HepG2 (cell line): ENCODE measurements at regions not wholly inside any gene's neighbourhood (a gene's known extent, or its start where the extent isn't known, plus 50 kb on each side); places are given as distances from the start of the nearest gene placed in this dataset.

Experiments
- ATAC-seq: fragments of 200-7000 bp; cut with Tn5 transposase; 3 replicates; pipeline ENCODE4 v1.9.1; 2020; ENCODE audit warnings: mild to moderate bottlenecking, moderate library complexity
- BruUV-seq: library from RNA; stranded (reverse); fragments of 400-500 nt; replicated peaks from 2 replicates; lab custom pipeline; 2021; lab: Mats Ljungman, UMichigan
- CTCF ChIA-PET: fragments of 300-600 bp; formaldehyde crosslinking; extraction: SDS; loops from one replicate; lab custom pipeline; 2021; ENCODE audit warnings: low total read pairs, inconsistent platforms, low intra/inter-chr PET ratio; lab: Yijun Ruan, JAX
- POLR2A ChIA-PET: fragments of 350-600 bp; sonication (Branson Sonifier 250); formaldehyde crosslinking; loops from one replicate; lab custom pipeline; 2020; ENCODE audit warnings: antibody characterized with exemption, inconsistent platforms; lab: Yijun Ruan, JAX
- DNase-seq: peaks from one replicate; pipeline ENCODE4 v3.0.0-alpha.2; 2015; ENCODE audit warnings: low spot score
- FAIRE-seq: peaks from 3 replicates; lab custom pipeline; 2011; peaks lifted over from hg19 to GRCh38; lab: Jason Lieb, UNC
- H2AFZ ChIP-seq: one replicate; pipeline ENCODE4 v1.6.1; 2011; ENCODE audit warnings: low read length, inconsistent platforms
- H3K27ac ChIP-seq: fragments of 300-600 bp; 3 replicates; pipeline ENCODE4 v1.8.0; 2011; ENCODE audit warnings: mixed run types, mild to moderate bottlenecking, mixed read lengths, low read length, inconsistent platforms; ENCODE audit not compliant: insufficient read depth; ENCODE audit errors: extremely low read length
- H3K27me3 ChIP-seq, 2 experiments: fragments of 200-600 bp in 1 of 2; 2 replicates in 1 of 2; 3 replicates in 1 of 2; pipeline versions ENCODE4 v1.6.0 to v1.8.0; 2011; ENCODE audit warnings: low read length in 2 of 2, mild to moderate bottlenecking in 2 of 2, moderate library complexity in 2 of 2, inconsistent platforms in 1 of 2; ENCODE audit not compliant: insufficient read depth in 2 of 2, control insufficient read depth in 1 of 2
- H3K36me3 ChIP-seq, 2 experiments: fragments of 200-600 bp in 1 of 2; replicated peaks in 1 of 2; 2 replicates in 1 of 2; 3 replicates in 1 of 2; pipeline versions ENCODE4 v1.5.1 to v1.8.0; 2011; ENCODE audit warnings: low read length in 2 of 2, inconsistent platforms in 1 of 2; ENCODE audit not compliant: insufficient read depth in 2 of 2, control insufficient read depth in 1 of 2
- H3K4me1 ChIP-seq: 2 replicates; pipeline ENCODE4 v1.5.1; 2012; ENCODE audit warnings: low read length, inconsistent platforms; ENCODE audit not compliant: insufficient read depth
- H3K4me2 ChIP-seq: 2 replicates; pipeline ENCODE4 v1.6.0; 2011; ENCODE audit warnings: low read depth, low read length, inconsistent platforms
- H3K4me3 ChIP-seq, 3 experiments: fragments of 200-600 bp in 1 of 3; sonication (generic), shearing (Covaris generic) in 1 of 3; replicated peaks in 1 of 3; 2 replicates each; pipeline ENCODE4 v1.5.1; 2011 to 2016; ENCODE audit warnings: low read length in 3 of 3, inconsistent platforms in 2 of 3, low read depth in 2 of 3, mild to moderate bottlenecking in 2 of 3, control low read depth in 1 of 3, mixed read lengths in 1 of 3; ENCODE audit not compliant: insufficient read depth in 1 of 3
- H3K79me2 ChIP-seq: one replicate; pipeline ENCODE4 v1.6.1; 2011; ENCODE audit warnings: low read length, inconsistent platforms; ENCODE audit not compliant: insufficient read depth
- H3K9ac ChIP-seq: 2 replicates; pipeline ENCODE4 v1.6.0; 2011; ENCODE audit warnings: mild to moderate bottlenecking, low read depth, low read length, inconsistent platforms; ENCODE audit not compliant: insufficient read depth
- H3K9me3 ChIP-seq: 2 replicates; pipeline ENCODE4 v1.5.1; 2012; ENCODE audit warnings: mild to moderate bottlenecking, low read length
- H4K20me1 ChIP-seq: 2 replicates; pipeline ENCODE4 v1.6.0; 2011; ENCODE audit warnings: inconsistent platforms, mild to moderate bottlenecking, low read length, moderate library complexity; ENCODE audit not compliant: insufficient read depth
- DPF2 ChIP-seq: sonication (generic); formaldehyde crosslinking; IDR thresholded peaks from 2 replicates; pipeline ENCODE4 v1.4.0; 2020; ENCODE audit warnings: mild to moderate bottlenecking, low read depth, missing genetic modification reagents, borderline replicate concordance
- ETV5 ChIP-seq: IDR thresholded peaks from 2 replicates; pipeline ENCODE4 v1.6.1; 2018; ENCODE audit warnings: missing biosample characterization, missing genetic modification reagents, inconsistent platforms, borderline replicate concordance
- FIP1L1 ChIP-seq: fragments of 200-400 bp; formaldehyde crosslinking; IDR thresholded peaks from 2 replicates; pipeline ENCODE4 v1.6.1; 2018; ENCODE audit warnings: low read depth, mild to moderate bottlenecking, low read length, moderate library complexity, borderline replicate concordance; ENCODE audit not compliant: insufficient read depth
- FOXP4 ChIP-seq: sonication (generic); formaldehyde crosslinking; IDR thresholded peaks from 2 replicates; pipeline ENCODE4 v1.4.0; 2020; ENCODE audit warnings: missing genetic modification reagents
- GPN1 ChIP-seq: sonication (generic); formaldehyde crosslinking; IDR thresholded peaks from 2 replicates; pipeline ENCODE4 v1.5.1; 2020; ENCODE audit warnings: missing genetic modification reagents, borderline replicate concordance
- IKZF5 ChIP-seq: IDR thresholded peaks from 2 replicates; pipeline ENCODE4 v1.6.1; 2018; ENCODE audit warnings: missing genetic modification reagents, mild to moderate bottlenecking, missing compliant biosample characterization
- ISX ChIP-seq: sonication (generic); formaldehyde crosslinking; conservative IDR thresholded peaks from 2 replicates; pipeline ENCODE4 v1.5.0; 2020; ENCODE audit warnings: missing genetic modification reagents
- MIXL1 ChIP-seq: IDR thresholded peaks from 2 replicates; pipeline ENCODE4 v1.6.1; 2016
- NFRKB ChIP-seq: fragments of 450-650 bp; IDR thresholded peaks from 2 replicates; pipeline ENCODE4 v1.6.1; 2017
- POLR2AphosphoS5 ChIP-seq: IDR thresholded peaks from 2 replicates; pipeline ENCODE4 v1.6.1; 2012; ENCODE audit warnings: low read depth, low read length
- TCF7L2 ChIP-seq: IDR thresholded peaks from 2 replicates; pipeline ENCODE4 v1.6.1; 2011; ENCODE audit warnings: mild to moderate bottlenecking, low read depth, low read length, moderate library complexity
- ZNF430 ChIP-seq: sonication (generic); formaldehyde crosslinking; IDR thresholded peaks from 2 replicates; pipeline ENCODE4 v1.9.0; 2021; ENCODE audit warnings: mild to moderate bottlenecking, missing genetic modification reagents
- ZNF616 ChIP-seq: sonication (generic); formaldehyde crosslinking; IDR thresholded peaks from 2 replicates; pipeline ENCODE4 v1.5.0; 2020; ENCODE audit warnings: low read depth, mild to moderate bottlenecking, missing genetic modification reagents
- ZNF878 ChIP-seq: sonication (generic); formaldehyde crosslinking; IDR thresholded peaks from 2 replicates; pipeline ENCODE4 v1.8.1; 2023; ENCODE audit warnings: mild to moderate bottlenecking, missing genetic modification reagents, moderate library complexity
- WGBS: methylation state at CpG from one replicate; pipeline ENCODE4 v1.1.6; 2017; ENCODE audit warnings: low lambda C conversion rate; 5-methylcytosine and 5-hydroxymethylcytosine counted together
- in situ Hi-C: cut with HindIII; loops from 2 replicates; pipeline ENCODE4 v1.10.0; 2017; ENCODE audit warnings: low pct_unique_long_range_greater_than_20kb; ENCODE audit not compliant: extremely low pct_ligation_motif_present
- intact Hi-C: fragments of 100-400 bp; cut with micrococcal nuclease; formaldehyde crosslinking; loops from one replicate; pipeline ENCODE4 v1.10.0; 2022; ENCODE audit not compliant: unreplicated experiment

GRCh38 chr4:36568575-36568974 lies 287.2 kb downstream of the DTHD1 start (continued):
- TF ChIP-seq ZNF616 = no peak
- no peak for TF ChIP-seq ISX (CRISPR knock-in tag)

GRCh38 chr4:36573441-36573840 lies 292.0 kb downstream of the DTHD1 start:
- Histone ChIP-seq H3K4me3 (no peak overlapping the region), H3K27ac (no peak overlapping the region), H4K20me1 (no peaks in the 10 kb centered on the region), H2AFZ (no peak overlapping the region), H3K9ac (no peak overlapping the region), H3K27me3 (no peaks in the 10 kb centered on the region; a peak in 1 of 5 replicates), H3K9me3 (peaks cover 72% of the 10 kb centered on the region), H3K4me1 (no peaks in the 10 kb centered on the region), H3K36me3 (no peaks in the 10 kb centered on the region)
- CTCF ChIA-PET = no interaction called here
- in situ Hi-C loops (no loop called here), intact Hi-C loops (no loop called here)
- FAIRE-seq (no peak), DNase-seq (no peak)
- BruUV-seq = no TSS peak
- TF ChIP-seq NFRKB = no peak
- no peak for TF ChIP-seq FIP1L1
- TF ChIP-seq ETV5 (CRISPR knock-in tag) = no peak
- no peak for TF ChIP-seq ZNF878
- TF ChIP-seq, all 625 proteins: peak for 0
- Histone ChIP-seq H3K4me2 (no peak overlapping the region), H3K79me2 (no peaks in the 10 kb centered on the region)
- POLR2A ChIA-PET = no interaction called here
- WGBS = 9% methylated on average over 4 of the region's 4 CpGs
- ATAC-seq = no peak

- FAIRE-seq = no peak
Observed at GRCh38 chr4:36574816-36575215, 293.4 kb downstream of the DTHD1 start.

More at GRCh38 chr4:36574816-36575215, 293.4 kb downstream of the DTHD1 start:
- intact Hi-C loops = no loop called here
- H3K27ac ChIP-seq = no peak overlapping the region
- H3K27me3 ChIP-seq = no peaks in the 10 kb centered on the region; a peak in 1 of 5 replicates
- POLR2A ChIA-PET = no interaction called here
- WGBS = no CpG with 5 or more reads among the region's 1 CpG
- BruUV-seq = no TSS peak
- CTCF ChIA-PET = no interaction called here
- H3K4me2 ChIP-seq = no peak overlapping the region
- in situ Hi-C loops = no loop called here
- no peaks in the 10 kb centered on the region for H3K36me3 ChIP-seq
- no peak for TF ChIP-seq POLR2AphosphoS5
- TF ChIP-seq ETV5 (CRISPR knock-in tag) = no peak
- TF ChIP-seq GPN1 = no peak
- no peak for TF ChIP-seq TCF7L2
- TF ChIP-seq IKZF5 (CRISPR knock-in tag) = no peak
- TF ChIP-seq FOXP4 (CRISPR knock-in tag) = no peak
- TF ChIP-seq DPF2 (CRISPR knock-in tag) = no peak
- no peak for TF ChIP-seq ZNF430 (CRISPR knock-in tag)
- no peak for TF ChIP-seq MIXL1 (CRISPR knock-in tag)
- TF ChIP-seq, all 625 proteins: peak for 0
- no peak for ATAC-seq
- Histone ChIP-seq H3K9me3 (peaks cover 71% of the 10 kb centered on the region), H3K4me3 (no peak overlapping the region), H3K79me2 (no peaks in the 10 kb centered on the region), H3K4me1 (no peaks in the 10 kb centered on the region), H3K9ac (no peak overlapping the region), H2AFZ (no peak overlapping the region), H4K20me1 (no peaks in the 10 kb centered on the region)
- no peak for DNase-seq
